DND-41 (cell line): ENCODE measurements at regions not wholly inside any gene's neighbourhood (a gene's known extent, or its start where the extent isn't known, plus 50 kb on each side); places are given as distances from the start of the nearest gene placed in this dataset.

Source experiments
- ATAC-seq: fragments of 200-7000 bp; cut with Tn5 transposase; 3 replicates; pipeline ENCODE4 v1.9.1; 2021; ENCODE audit warnings: low read depth; ENCODE audit not compliant: insufficient read depth
- DNase-seq: peaks from one replicate; pipeline ENCODE4 v3.0.0-alpha.2; 2020
- H2AFZ ChIP-seq: 2 replicates; pipeline ENCODE4 v1.6.0; 2012; ENCODE audit warnings: low read depth, low read length
- H3K27ac ChIP-seq: 2 replicates; pipeline ENCODE4 v1.5.1; 2012; ENCODE audit warnings: low read length, inconsistent platforms
- H3K27me3 ChIP-seq: fragments of 200-600 bp; sonication (generic); 2 replicates; pipeline ENCODE4 v1.6.0; 2012; ENCODE audit warnings: low read length, mild to moderate bottlenecking, inconsistent platforms; ENCODE audit not compliant: insufficient read depth, poor library complexity
- H3K36me3 ChIP-seq: 2 replicates; pipeline ENCODE4 v1.5.1; 2012; ENCODE audit warnings: low read length, inconsistent platforms; ENCODE audit not compliant: insufficient read depth
- H3K4me1 ChIP-seq: 2 replicates; pipeline ENCODE4 v1.5.1; 2012; ENCODE audit warnings: mild to moderate bottlenecking, low read length; ENCODE audit not compliant: insufficient read depth
- H3K4me2 ChIP-seq: 2 replicates; pipeline ENCODE4 v1.6.0; 2012; ENCODE audit warnings: mild to moderate bottlenecking, moderate library complexity, low read length, inconsistent platforms; ENCODE audit not compliant: insufficient read depth
- H3K4me3 ChIP-seq, 2 experiments: fragments of 200-600 bp in 1 of 2; shearing (Covaris generic) in 1 of 2; 2 replicates each; pipeline ENCODE4 v1.5.1; 2012 to 2016; ENCODE audit warnings: inconsistent platforms in 2 of 2, low read length in 2 of 2, mild to moderate bottlenecking in 2 of 2, low read depth in 1 of 2, moderate library complexity in 1 of 2
- H3K79me2 ChIP-seq: 2 replicates; pipeline ENCODE4 v1.6.0; 2012; ENCODE audit warnings: low read length, inconsistent platforms; ENCODE audit not compliant: insufficient read depth
- H3K9ac ChIP-seq: 2 replicates; pipeline ENCODE4 v1.6.0; 2012; ENCODE audit warnings: low read depth, mild to moderate bottlenecking, inconsistent platforms, low read length, moderate library complexity
- H3K9me3 ChIP-seq: 2 replicates; pipeline ENCODE4 v1.5.1; 2012; ENCODE audit warnings: low read length, moderate library complexity, mild to moderate bottlenecking, inconsistent platforms; ENCODE audit not compliant: insufficient read depth, severe bottlenecking
- H4K20me1 ChIP-seq: 2 replicates; pipeline ENCODE4 v1.6.0; 2012; ENCODE audit warnings: low read length; ENCODE audit not compliant: insufficient read depth
- EZH2 ChIP-seq: IDR thresholded peaks from 3 replicates; pipeline ENCODE4 v1.6.1; 2012; ENCODE audit warnings: borderline replicate concordance, low read depth, mild to moderate bottlenecking, moderate library complexity, low read length, inconsistent platforms; ENCODE audit not compliant: severe bottlenecking
- TF ChIP-seq, protein P1 (sequence below): IDR thresholded peaks from 2 replicates; pipeline ENCODE4 v1.5.1; 2012; ENCODE audit warnings: borderline replicate concordance, low read length, moderate library complexity, mild to moderate bottlenecking; ENCODE audit not compliant: poor library complexity, severe bottlenecking; ENCODE audit errors: extremely low read depth

DNA sequence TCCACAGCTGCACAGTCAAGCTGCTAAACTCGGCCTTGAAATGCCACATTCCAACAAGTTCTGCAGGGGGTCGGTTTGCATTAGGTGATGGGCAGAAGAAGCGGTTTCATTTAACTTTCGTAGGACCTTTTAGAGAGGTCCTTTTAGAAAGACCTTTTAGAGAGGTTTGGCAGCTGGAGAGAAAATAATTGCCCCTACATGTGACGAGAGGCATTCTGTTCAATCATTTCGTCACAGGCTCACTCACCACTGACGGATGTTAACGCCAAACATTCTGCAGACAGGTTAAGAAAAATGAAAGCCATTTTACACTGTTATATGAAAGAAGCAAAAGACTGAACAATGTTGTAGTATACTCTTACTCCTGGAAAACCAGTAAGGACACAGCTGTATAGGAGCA, 76.5 kb upstream of the ZNF423 start:
- Histone ChIP-seq H3K27ac (no peak overlapping the region), H3K4me2 (no peak overlapping the region), H4K20me1 (no peaks in the 10 kb centered on the region), H3K4me3 (no peak overlapping the region), H3K27me3 (peaks cover 36% of the 10 kb centered on the region), H3K36me3 (no peaks in the 10 kb centered on the region), H3K79me2 (no peaks in the 10 kb centered on the region), H2AFZ (no peak overlapping the region), H3K4me1 (no peaks in the 10 kb centered on the region), H3K9me3 (no peaks in the 10 kb centered on the region), H3K9ac (no peak overlapping the region)
- ATAC-seq (no peak), DNase-seq (no peak)
- TF ChIP-seq, protein P1, sequence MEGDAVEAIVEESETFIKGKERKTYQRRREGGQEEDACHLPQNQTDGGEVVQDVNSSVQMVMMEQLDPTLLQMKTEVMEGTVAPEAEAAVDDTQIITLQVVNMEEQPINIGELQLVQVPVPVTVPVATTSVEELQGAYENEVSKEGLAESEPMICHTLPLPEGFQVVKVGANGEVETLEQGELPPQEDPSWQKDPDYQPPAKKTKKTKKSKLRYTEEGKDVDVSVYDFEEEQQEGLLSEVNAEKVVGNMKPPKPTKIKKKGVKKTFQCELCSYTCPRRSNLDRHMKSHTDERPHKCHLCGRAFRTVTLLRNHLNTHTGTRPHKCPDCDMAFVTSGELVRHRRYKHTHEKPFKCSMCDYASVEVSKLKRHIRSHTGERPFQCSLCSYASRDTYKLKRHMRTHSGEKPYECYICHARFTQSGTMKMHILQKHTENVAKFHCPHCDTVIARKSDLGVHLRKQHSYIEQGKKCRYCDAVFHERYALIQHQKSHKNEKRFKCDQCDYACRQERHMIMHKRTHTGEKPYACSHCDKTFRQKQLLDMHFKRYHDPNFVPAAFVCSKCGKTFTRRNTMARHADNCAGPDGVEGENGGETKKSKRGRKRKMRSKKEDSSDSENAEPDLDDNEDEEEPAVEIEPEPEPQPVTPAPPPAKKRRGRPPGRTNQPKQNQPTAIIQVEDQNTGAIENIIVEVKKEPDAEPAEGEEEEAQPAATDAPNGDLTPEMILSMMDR, result no peak
- TF ChIP-seq EZH2, result no peak

DNA sequence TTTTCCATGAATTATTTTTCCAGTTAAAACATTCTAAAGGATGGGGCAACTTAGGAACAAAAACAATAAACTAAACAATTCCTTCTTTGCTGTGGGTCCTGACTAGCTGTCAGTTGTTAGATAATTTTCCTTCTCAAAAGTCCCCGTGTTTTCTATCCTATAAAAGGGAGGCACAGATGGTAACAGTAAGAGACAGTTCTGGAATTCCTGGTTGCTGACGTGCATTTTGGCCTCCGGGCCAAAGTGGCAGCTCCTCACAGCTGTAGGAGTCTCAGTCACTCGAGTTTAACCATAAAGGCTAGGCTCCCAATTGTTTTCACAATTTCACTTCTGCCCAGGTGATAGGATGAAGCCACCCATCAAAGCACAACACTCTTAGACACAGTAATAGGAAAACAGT, 77.0 kb upstream of the ZNF423 start:
- H3K27me3 ChIP-seq, result peaks cover 36% of the 10 kb centered on the region
- H3K4me3 ChIP-seq, result no peak overlapping the region
- DNase-seq, result no peak
- TF ChIP-seq, protein P1, result no peak
- TF ChIP-seq EZH2, result no peak
- H3K9me3 ChIP-seq, result no peaks in the 10 kb centered on the region
- no peak for ATAC-seq
- H4K20me1 ChIP-seq, result no peaks in the 10 kb centered on the region
- no peak overlapping the region for H2AFZ ChIP-seq
- H3K27ac ChIP-seq, result no peak overlapping the region
- no peak overlapping the region for H3K9ac ChIP-seq
- no peak overlapping the region for H3K4me2 ChIP-seq
- H3K79me2 ChIP-seq, result no peaks in the 10 kb centered on the region
- no peaks in the 10 kb centered on the region for H3K4me1 ChIP-seq
- no peaks in the 10 kb centered on the region for H3K36me3 ChIP-seq

DNA sequence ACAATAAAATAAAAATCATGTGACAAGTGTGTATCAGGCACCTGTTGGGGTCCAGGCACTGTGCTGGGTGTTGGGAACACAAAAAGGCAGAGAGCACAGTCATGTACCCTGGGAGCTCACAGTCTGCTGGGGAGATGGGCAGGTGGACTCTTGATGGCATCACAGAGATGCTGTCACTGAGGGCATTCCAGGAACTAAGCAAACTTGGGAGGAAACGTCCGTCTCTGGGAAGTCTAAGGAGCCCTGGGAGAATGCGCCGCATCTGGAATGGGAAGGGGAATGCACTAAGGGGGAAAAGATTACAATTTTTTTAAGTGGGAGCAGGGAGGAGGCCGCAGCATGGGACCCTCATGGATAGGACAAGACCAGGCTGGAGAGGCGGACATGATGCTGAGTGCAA, 80.9 kb upstream of the ZNF423 start:
- Histone ChIP-seq H3K27me3 (peaks cover 15% of the 10 kb centered on the region), H3K4me2 (no peak overlapping the region), H3K9ac (no peak overlapping the region), H2AFZ (no peak overlapping the region), H3K27ac (no peak overlapping the region), H3K79me2 (no peaks in the 10 kb centered on the region), H4K20me1 (no peaks in the 10 kb centered on the region), H3K9me3 (no peaks in the 10 kb centered on the region), H3K4me1 (no peaks in the 10 kb centered on the region), H3K36me3 (no peaks in the 10 kb centered on the region), H3K4me3 (no peak overlapping the region)
- TF ChIP-seq, protein P1, result no peak
- TF ChIP-seq EZH2, result no peak
- ATAC-seq (no peak), DNase-seq (no peak)

DNA sequence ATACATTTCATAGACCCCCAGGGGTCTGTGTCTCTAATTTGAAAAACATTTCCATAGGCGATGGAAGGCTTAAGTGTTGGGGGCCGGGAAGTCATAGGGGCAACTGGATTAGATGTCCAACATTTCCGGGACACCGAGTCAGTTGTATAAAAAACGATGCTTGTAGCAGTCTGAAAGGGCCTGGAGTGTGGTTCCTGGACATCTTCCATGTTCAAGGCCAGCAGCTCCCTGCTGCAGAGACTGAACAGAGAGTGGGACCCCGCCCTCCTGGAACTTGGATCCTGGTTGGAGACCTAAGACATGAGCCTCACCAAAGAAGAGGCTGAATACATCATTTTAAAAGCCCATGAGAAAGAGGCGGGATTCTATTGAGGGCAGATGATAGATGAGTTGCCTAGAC, 82.0 kb upstream of the ZNF423 start:
- Histone ChIP-seq H3K4me1 (no peaks in the 10 kb centered on the region), H3K4me2 (no peak overlapping the region), H3K27ac (no peak overlapping the region), H4K20me1 (no peaks in the 10 kb centered on the region), H3K79me2 (no peaks in the 10 kb centered on the region), H3K36me3 (no peaks in the 10 kb centered on the region), H3K9ac (no peak overlapping the region), H3K27me3 (peaks cover 6% of the 10 kb centered on the region), H3K9me3 (no peaks in the 10 kb centered on the region), H3K4me3 (no peak overlapping the region), H2AFZ (no peak overlapping the region)
- DNase-seq (no peak), ATAC-seq (no peak)
- TF ChIP-seq, protein P1, result no peak
- TF ChIP-seq EZH2, result no peak
